ENCODE measurements at regions not wholly inside any gene's neighbourhood (a gene's known extent, or its start where the extent isn't known, plus 50 kb on each side); places are given as distances from the start of the nearest gene placed in this dataset.
"Not testable (repeated sequence)": the region's sequence is repeated elsewhere in the genome, so short reads cannot be mapped to it uniquely, and the experiment has no call there.

- 78% methylated on average over 6 of the region's 6 CpGs for WGBS, 2 donors
- Histone ChIP-seq H3K9me3 (ENCODE audit: control insufficient read depth, low read length) (peaks cover 2% of the 10 kb centered on the region), H3K27ac (ENCODE audit: low read depth in 1 of 2, low read length in 2 of 2) (no peak overlapping the region), H3K36me3 (ENCODE audit: control insufficient read depth in 1 of 2, insufficient read depth in 2 of 2, low read length in 1 of 2) (no peaks in the 10 kb centered on the region), H3K27me3 (ENCODE audit: control insufficient read depth in 1 of 2, insufficient read depth in 2 of 2, low read length in 1 of 2) (peaks cover 0 to 2% of the 10 kb centered on the region in 2 donors), H3K4me3 (ENCODE audit: low read length in 2 of 2) (no peak overlapping the region), H3K4me1 (ENCODE audit: control insufficient read depth in 1 of 2, insufficient read depth in 2 of 2, low read length in 2 of 2) (no peaks in the 10 kb centered on the region)
- intact Hi-C loops (cut with DNase I), result no loop called here
- ATAC-seq (ENCODE audit: low FRiP score) (no peak), DNase-seq (no peak)
Measured at GRCh38 chr14:89743828-89744227, 210.7 kb downstream of the EFCAB11 start.

- no peaks in the 10 kb centered on the region for H3K36me3 ChIP-seq (ENCODE audit: control insufficient read depth in 1 of 2, insufficient read depth in 2 of 2, low read length in 1 of 2)
- intact Hi-C loops (cut with DNase I), result no loop called here
Measured at GRCh38 chr14:89740241-89740640, 214.3 kb downstream of the EFCAB11 start.

GRCh38 chr14:89736881-89737280 is 217.6 kb downstream of the EFCAB11 start:
- no peaks in the 10 kb centered on the region for H3K9me3 ChIP-seq (ENCODE audit: control insufficient read depth, low read length)
- WGBS, 2 donors, result 83 to 86% methylated on average over 4 of the region's 4 CpGs
- intact Hi-C loops (cut with DNase I), result no loop called here
- no peaks in the 10 kb centered on the region for H3K36me3 ChIP-seq (ENCODE audit: control insufficient read depth in 1 of 2, insufficient read depth in 2 of 2, low read length in 1 of 2)
- ATAC-seq (ENCODE audit: low FRiP score) (no peak), DNase-seq (no peak)
- H3K27me3 ChIP-seq (ENCODE audit: control insufficient read depth in 1 of 2, insufficient read depth in 2 of 2, low read length in 1 of 2), result peaks cover 0 to 2% of the 10 kb centered on the region in 2 donors
- H3K4me1 ChIP-seq (ENCODE audit: control insufficient read depth in 1 of 2, insufficient read depth in 2 of 2, low read length in 2 of 2), result no peaks in the 10 kb centered on the region
- H3K4me3 ChIP-seq (ENCODE audit: low read length in 2 of 2), result no peak overlapping the region
- no peak overlapping the region for H3K27ac ChIP-seq (ENCODE audit: low read depth in 1 of 2, low read length in 2 of 2)

More at GRCh38 chr14:89740241-89740640, 214.3 kb downstream of the EFCAB11 start:
- H3K9me3 ChIP-seq (ENCODE audit: control insufficient read depth, low read length), result no peaks in the 10 kb centered on the region
- no peak for ATAC-seq (ENCODE audit: low FRiP score)
- 93 to 96% methylated on average over 3 of the region's 3 CpGs for WGBS, 2 donors
- H3K27me3 ChIP-seq (ENCODE audit: control insufficient read depth in 1 of 2, insufficient read depth in 2 of 2, low read length in 1 of 2), result peaks cover 0 to 2% of the 10 kb centered on the region in 2 donors
- no peaks in the 10 kb centered on the region for H3K4me1 ChIP-seq (ENCODE audit: control insufficient read depth in 1 of 2, insufficient read depth in 2 of 2, low read length in 2 of 2)
- no peak overlapping the region for H3K4me3 ChIP-seq (ENCODE audit: low read length in 2 of 2)
- no peak overlapping the region for H3K27ac ChIP-seq (ENCODE audit: low read depth in 1 of 2, low read length in 2 of 2)
- no peak for DNase-seq

DNA sequence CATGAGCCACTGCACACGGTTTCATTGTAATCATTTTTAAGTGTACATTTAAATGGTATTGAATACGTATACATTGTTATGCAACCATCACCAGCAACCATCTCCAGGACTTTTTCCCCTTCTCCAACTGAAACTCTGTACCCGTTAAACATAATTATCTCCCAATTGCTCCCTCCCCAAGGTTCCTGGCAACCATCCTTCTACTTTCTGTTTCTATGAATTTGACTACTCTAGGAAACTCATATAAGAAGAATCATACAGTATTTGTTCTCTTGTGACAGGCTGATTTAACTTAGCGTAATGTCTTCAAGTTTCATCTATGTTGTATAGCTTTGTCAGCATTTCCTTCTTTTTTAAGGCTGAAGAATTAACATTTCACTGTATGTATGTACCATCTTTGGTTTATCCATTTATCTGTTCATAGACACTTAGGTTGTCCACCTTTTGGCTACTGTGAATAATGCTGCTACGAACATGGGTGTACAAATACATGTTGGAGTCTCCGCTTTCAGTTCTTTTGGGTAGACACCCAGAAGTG is 223.1 kb downstream of the EFCAB11 start:
- intact Hi-C loops (cut with DNase I), result no loop called here
- H3K4me3 ChIP-seq (ENCODE audit: low read length in 2 of 2), result no peak overlapping the region
- no peaks in the 10 kb centered on the region for H3K27me3 ChIP-seq (ENCODE audit: control insufficient read depth in 1 of 2, insufficient read depth in 2 of 2, low read length in 1 of 2)
- DNase-seq (no peak), ATAC-seq (ENCODE audit: low FRiP score) (no peak)
- H3K4me1 ChIP-seq (ENCODE audit: control insufficient read depth in 1 of 2, insufficient read depth in 2 of 2, low read length in 2 of 2), result no peaks in the 10 kb centered on the region
- no peaks in the 10 kb centered on the region for H3K9me3 ChIP-seq (ENCODE audit: control insufficient read depth, low read length)
- H3K36me3 ChIP-seq (ENCODE audit: control insufficient read depth in 1 of 2, insufficient read depth in 2 of 2, low read length in 1 of 2), result no peaks in the 10 kb centered on the region
- H3K27ac ChIP-seq (ENCODE audit: low read depth in 1 of 2, low read length in 2 of 2), result no peak overlapping the region
- 93 to 95% methylated on average over 6 of the region's 6 CpGs for WGBS, 2 donors

DNA sequence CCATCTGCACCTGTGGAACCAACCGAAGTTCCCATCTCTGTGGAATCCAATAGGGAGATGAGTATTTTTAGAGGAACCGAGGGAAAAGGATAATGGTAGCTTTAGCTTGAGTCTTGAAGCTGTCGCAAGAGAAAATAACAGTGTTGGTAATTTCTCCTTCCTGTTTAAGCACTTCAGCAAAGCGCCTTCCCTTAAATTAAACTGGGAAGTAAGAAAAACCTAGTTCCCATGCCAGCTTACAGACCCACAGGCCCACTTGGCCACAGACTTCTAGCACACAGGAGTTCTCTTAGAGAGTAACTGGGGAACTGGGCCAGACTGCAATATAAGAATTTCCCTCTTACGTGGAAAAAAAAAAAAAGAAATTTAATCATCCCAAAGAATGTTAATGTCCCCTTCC is 223.8 kb downstream of the EFCAB11 start:
- DNase-seq (no peak), ATAC-seq (ENCODE audit: low FRiP score) (no peak)
- 83 to 86% methylated on average over 5 of the region's 5 CpGs for WGBS, 2 donors
- intact Hi-C loops (cut with DNase I), result no loop called here
- Histone ChIP-seq H3K4me1 (ENCODE audit: control insufficient read depth in 1 of 2, insufficient read depth in 2 of 2, low read length in 2 of 2) (no peaks in the 10 kb centered on the region), H3K9me3 (ENCODE audit: control insufficient read depth, low read length) (no peaks in the 10 kb centered on the region), H3K27me3 (ENCODE audit: control insufficient read depth in 1 of 2, insufficient read depth in 2 of 2, low read length in 1 of 2) (no peaks in the 10 kb centered on the region), H3K4me3 (ENCODE audit: low read length in 2 of 2) (no peak overlapping the region), H3K36me3 (ENCODE audit: control insufficient read depth in 1 of 2, insufficient read depth in 2 of 2, low read length in 1 of 2) (no peaks in the 10 kb centered on the region), H3K27ac (ENCODE audit: low read depth in 1 of 2, low read length in 2 of 2) (no peak overlapping the region)

DNA sequence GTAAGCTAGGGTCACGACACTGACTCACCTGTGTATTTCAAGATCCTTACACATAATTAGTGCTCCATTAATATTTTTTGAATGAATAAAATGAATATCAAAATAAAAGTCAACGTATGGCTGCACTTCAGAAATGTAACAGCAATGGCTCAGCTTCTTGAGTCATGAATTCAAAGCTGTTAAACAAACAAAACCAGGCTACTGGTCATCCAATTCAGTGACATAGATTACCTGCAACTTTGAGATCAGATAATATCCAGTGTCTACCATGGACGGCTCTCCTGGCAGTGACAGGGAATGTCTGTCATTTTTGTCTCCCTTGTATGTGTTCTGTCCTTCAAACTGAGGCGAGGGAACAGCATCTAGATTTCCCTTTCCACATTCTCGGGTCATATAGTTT is 225.6 kb downstream of the EFCAB11 start:
- DNase-seq (no peak), ATAC-seq (ENCODE audit: low FRiP score) (no peak)
- Histone ChIP-seq H3K4me1 (ENCODE audit: control insufficient read depth in 1 of 2, insufficient read depth in 2 of 2, low read length in 2 of 2) (no peaks in the 10 kb centered on the region), H3K9me3 (ENCODE audit: control insufficient read depth, low read length) (no peaks in the 10 kb centered on the region), H3K36me3 (ENCODE audit: control insufficient read depth in 1 of 2, insufficient read depth in 2 of 2, low read length in 1 of 2) (no peaks in the 10 kb centered on the region), H3K27me3 (ENCODE audit: control insufficient read depth in 1 of 2, insufficient read depth in 2 of 2, low read length in 1 of 2) (no peaks in the 10 kb centered on the region), H3K27ac (ENCODE audit: low read depth in 1 of 2, low read length in 2 of 2) (no peak overlapping the region), H3K4me3 (ENCODE audit: low read length in 2 of 2) (no peak overlapping the region)
- WGBS, 2 donors, result 90% methylated on average over 5 of the region's 5 CpGs
- intact Hi-C loops (cut with DNase I), result no loop called here

GRCh38 chr14:89726226-89726625 is 228.3 kb downstream of the EFCAB11 start:
- H3K9me3 ChIP-seq (ENCODE audit: control insufficient read depth, low read length); H3K36me3 ChIP-seq (ENCODE audit: control insufficient read depth in 1 of 2, insufficient read depth in 2 of 2, low read length in 1 of 2); DNase-seq; H3K4me1 ChIP-seq (ENCODE audit: control insufficient read depth in 1 of 2, insufficient read depth in 2 of 2, low read length in 2 of 2); ATAC-seq (ENCODE audit: low FRiP score); H3K27me3 ChIP-seq (ENCODE audit: control insufficient read depth in 1 of 2, insufficient read depth in 2 of 2, low read length in 1 of 2); H3K27ac ChIP-seq (ENCODE audit: low read depth in 1 of 2, low read length in 2 of 2); H3K4me3 ChIP-seq (ENCODE audit: low read length in 2 of 2); intact Hi-C loops (cut with DNase I): not testable (repeated sequence)
- 87 to 95% methylated on average over 6 of the region's 6 CpGs for WGBS, 2 donors

- no peaks in the 10 kb centered on the region for H3K9me3 ChIP-seq (ENCODE audit: control insufficient read depth, low read length)
- no peaks in the 10 kb centered on the region for H3K36me3 ChIP-seq (ENCODE audit: control insufficient read depth in 1 of 2, insufficient read depth in 2 of 2, low read length in 1 of 2)
- intact Hi-C loops (cut with DNase I), result no loop called here
- ATAC-seq (ENCODE audit: low FRiP score) (no peak), DNase-seq (no peak)
- no peaks in the 10 kb centered on the region for H3K27me3 ChIP-seq (ENCODE audit: control insufficient read depth in 1 of 2, insufficient read depth in 2 of 2, low read length in 1 of 2)
- no peak overlapping the region for H3K27ac ChIP-seq (ENCODE audit: low read depth in 1 of 2, low read length in 2 of 2)
- 7 to 9% methylated on average over 8 of the region's 8 CpGs for WGBS, 2 donors
- H3K4me3 ChIP-seq (ENCODE audit: low read length in 2 of 2), result peak overlapping the region; percentile 65 to 91
- H3K4me1 ChIP-seq (ENCODE audit: control insufficient read depth in 1 of 2, insufficient read depth in 2 of 2, low read length in 2 of 2), result no peaks in the 10 kb centered on the region
Measured at GRCh38 chr14:89724628-89724960, 229.9 kb downstream of the EFCAB11 start.

DNA sequence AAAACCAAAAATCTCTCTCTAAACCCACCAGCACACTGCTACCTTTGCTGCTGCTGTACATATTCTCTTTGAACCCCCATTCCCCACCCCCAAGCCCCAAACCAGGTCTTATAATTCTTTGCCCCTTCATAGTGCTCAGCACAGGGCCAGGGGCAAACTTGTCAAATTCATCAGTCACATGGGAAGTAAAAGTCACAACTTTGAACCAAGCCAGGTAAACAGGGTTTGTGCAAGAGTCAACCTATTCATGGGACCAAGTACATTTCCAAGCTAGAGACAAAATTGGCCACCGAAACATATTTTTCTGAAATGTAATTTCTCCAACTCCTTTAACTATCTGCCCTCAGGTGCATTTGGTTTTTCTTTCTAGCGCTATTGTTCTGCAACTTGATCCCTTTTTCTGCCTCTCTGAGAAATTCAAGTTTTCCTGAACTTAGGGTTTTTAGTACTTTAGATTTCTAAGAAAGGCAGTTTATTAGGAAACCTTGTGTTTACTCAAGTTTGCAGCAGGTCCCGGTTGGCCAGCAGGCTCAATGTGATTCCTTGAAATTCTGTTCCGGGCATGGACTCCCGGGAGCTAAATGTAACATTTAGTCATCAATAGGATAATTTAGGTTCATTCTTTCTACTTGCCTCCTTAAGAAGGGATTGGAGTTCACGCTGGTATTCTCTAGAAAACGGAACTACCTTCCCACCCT is 230.5 kb downstream of the EFCAB11 start:
- Histone ChIP-seq H3K4me1 (ENCODE audit: control insufficient read depth in 1 of 2, insufficient read depth in 2 of 2, low read length in 2 of 2) (no peaks in the 10 kb centered on the region), H3K36me3 (ENCODE audit: control insufficient read depth in 1 of 2, insufficient read depth in 2 of 2, low read length in 1 of 2) (no peaks in the 10 kb centered on the region), H3K27ac (ENCODE audit: low read depth in 1 of 2, low read length in 2 of 2) (no peak overlapping the region), H3K9me3 (ENCODE audit: control insufficient read depth, low read length) (no peaks in the 10 kb centered on the region), H3K4me3 (ENCODE audit: low read length in 2 of 2) (peak overlapping the region; percentile 65 to 91), H3K27me3 (ENCODE audit: control insufficient read depth in 1 of 2, insufficient read depth in 2 of 2, low read length in 1 of 2) (no peaks in the 10 kb centered on the region)
- 12% methylated on average over 7 of the region's 7 CpGs for WGBS, 2 donors
- ATAC-seq (ENCODE audit: low FRiP score) (no peak), DNase-seq (no peak)
- intact Hi-C loops (cut with DNase I), result no loop called here

Measured in aorta (tissue), 5 donors.